GM12873 (cell line): ENCODE measurements at regions not wholly inside any gene's neighbourhood (a gene's known extent, or its start where the extent isn't known, plus 50 kb on each side); places are given as distances from the start of the nearest gene placed in this dataset.

Experiments
- CTCF ChIP-seq: IDR thresholded peaks from 2 replicates; pipeline ENCODE4 v1.5.1; 2012; ENCODE audit warnings: low read depth, mild to moderate bottlenecking, moderate library complexity, low read length, control low read depth; ENCODE audit not compliant: insufficient read depth; ENCODE audit errors: missing control alignments

- TF ChIP-seq CTCF = no peak
Observed at GRCh38 chr2:76279142-76279541, 568.4 kb upstream of the GCFC2 start.

- no peak for TF ChIP-seq CTCF
Observed at GRCh38 chr2:76275788-76276187, 565.1 kb upstream of the GCFC2 start.

GRCh38 chr2:76274676-76275075 lies 564.0 kb upstream of the GCFC2 start:
- no peak for TF ChIP-seq CTCF

DNA sequence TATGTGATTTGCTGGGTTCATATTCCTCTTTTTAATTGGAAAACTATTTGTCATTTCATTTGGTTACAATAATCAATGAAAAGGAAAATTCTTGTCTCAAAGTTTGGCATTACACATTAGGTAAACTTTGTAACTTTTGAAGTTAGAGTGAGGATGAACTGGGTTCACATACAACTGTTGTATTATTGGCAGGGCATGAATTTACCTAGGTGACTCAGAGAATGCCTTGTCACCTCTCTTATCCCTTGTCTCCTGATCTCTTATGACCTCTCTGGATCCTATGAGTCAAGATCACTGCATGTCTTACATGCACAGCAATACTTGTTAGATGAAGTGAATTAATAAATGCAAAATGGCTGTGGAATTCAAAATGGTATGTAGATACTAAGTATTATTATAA lies 563.4 kb upstream of the GCFC2 start:
- TF ChIP-seq CTCF = no peak

GRCh38 chr2:76270096-76270710 lies 559.5 kb upstream of the GCFC2 start:
- no peak for TF ChIP-seq CTCF

- no peak for TF ChIP-seq CTCF
Observed at GRCh38 chr2:76268902-76269620, 558.3 kb upstream of the GCFC2 start.

- TF ChIP-seq CTCF = no peak
Observed at GRCh38 chr2:76268484-76268883, 557.8 kb upstream of the GCFC2 start.
